SK-N-SH (cell line): ENCODE measurements at regions not wholly inside any gene's neighbourhood (a gene's known extent, or its start where the extent isn't known, plus 50 kb on each side); places are given as distances from the start of the nearest gene placed in this dataset.

ENCODE experiments used
- CTCF ChIA-PET: fragments of 300-600, 350-600 bp; formaldehyde crosslinking; extraction: SDS; loops from one replicate; lab custom pipeline; 2021; lab: Yijun Ruan, JAX
- POLR2A ChIA-PET: fragments of 350-600 bp; sonication (Branson Sonifier 250); formaldehyde crosslinking; extraction: SDS; loops from one replicate; lab custom pipeline; 2020; ENCODE audit warnings: antibody characterized with exemption, inconsistent platforms; lab: Yijun Ruan, JAX
- DNase-seq: peaks from one replicate; pipeline ENCODE4 v3.0.0; 2012
- H2AFZ ChIP-seq: fragments of 200-600 bp; sonication (generic); 2 replicates; pipeline ENCODE4 v1.8.1; 2016; ENCODE audit warnings: antibody characterized with exemption, mild to moderate bottlenecking, low read depth
- H3F3A ChIP-seq: fragments of 200-600 bp; sonication (generic); replicated peaks from 2 replicates; pipeline ENCODE3; 2016; ENCODE audit warnings: antibody characterized with exemption, mild to moderate bottlenecking; ENCODE audit not compliant: insufficient read depth
- H3K27ac ChIP-seq, 2 experiments: fragments of 200-500 bp in 1 of 2; fragments of 200-600 bp in 1 of 2; sonication (Bioruptor generic) in 1 of 2; sonication (generic), shearing (Covaris generic) in 1 of 2; 2 replicates each; pipeline versions ENCODE4 v1.5.1 to v1.6.1; 2014 to 2016; ENCODE audit warnings: low read depth in 2 of 2, inconsistent platforms in 1 of 2, low read length in 1 of 2, mild to moderate bottlenecking in 1 of 2, mixed read lengths in 1 of 2
- H3K27me3 ChIP-seq: fragments of 200-600 bp; sonication (generic), shearing (Covaris generic); 2 replicates; pipeline ENCODE4 v1.6.1; 2016; ENCODE audit warnings: mixed run types; ENCODE audit not compliant: insufficient read depth
- H3K36me3 ChIP-seq, 2 experiments: fragments of 200-500 bp in 1 of 2; fragments of 200-600 bp in 1 of 2; sonication (Bioruptor generic) in 1 of 2; sonication (generic) in 1 of 2; replicated peaks in 1 of 2; 2 replicates each; pipeline versions ENCODE3 to v1.5.1; 2014 to 2016; ENCODE audit warnings: low read length in 1 of 2, mild to moderate bottlenecking in 1 of 2; ENCODE audit not compliant: insufficient read depth in 2 of 2, control insufficient read depth in 1 of 2
- H3K4me1 ChIP-seq, 2 experiments: fragments of 200-500 bp in 1 of 2; fragments of 200-600 bp in 1 of 2; sonication (Bioruptor generic) in 1 of 2; sonication (generic), shearing (Covaris generic) in 1 of 2; 2 replicates each; pipeline versions ENCODE4 v1.5.1 to v1.6.1; 2014 to 2016; ENCODE audit warnings: low read depth in 1 of 2, low read length in 1 of 2, mixed run types in 1 of 2; ENCODE audit not compliant: insufficient read depth in 2 of 2, control insufficient read depth in 1 of 2
- H3K4me2 ChIP-seq: fragments of 200-600 bp; sonication (generic), shearing (Covaris generic); 2 replicates; pipeline ENCODE4 v1.6.1; 2017; ENCODE audit warnings: mixed run types
- H3K4me3 ChIP-seq, 2 experiments: fragments of 200-500 bp in 1 of 2; fragments of 200-600 bp in 1 of 2; sonication (Bioruptor generic) in 1 of 2; sonication (generic), shearing (Covaris generic) in 1 of 2; 2 replicates each; pipeline versions ENCODE4 v1.5.1 to v1.8.1; 2014 to 2016; ENCODE audit warnings: low read depth in 2 of 2, inconsistent platforms in 1 of 2, low read length in 1 of 2, mild to moderate bottlenecking in 1 of 2, mixed read lengths in 1 of 2, moderate library complexity in 1 of 2
- H3K79me2 ChIP-seq: fragments of 200-600 bp; sonication (generic); 2 replicates; pipeline ENCODE4 v1.8.1; 2017; ENCODE audit warnings: mild to moderate bottlenecking; ENCODE audit not compliant: insufficient read depth
- H3K9ac ChIP-seq: fragments of 200-600 bp; sonication (generic); 2 replicates; pipeline ENCODE4 v1.6.1; 2017; ENCODE audit warnings: mixed run types
- H3K9me2 ChIP-seq: fragments of 200-600 bp; sonication (generic); 2 replicates; pipeline ENCODE4 v1.6.1; 2017; ENCODE audit warnings: mixed run types
- H3K9me3 ChIP-seq: fragments of 200-600 bp; sonication (generic); 2 replicates; pipeline ENCODE4 v1.6.1; 2017; ENCODE audit warnings: mixed run types, mild to moderate bottlenecking, moderate library complexity
- H4K20me1 ChIP-seq: fragments of 200-600 bp; sonication (generic); 2 replicates; pipeline ENCODE4 v1.6.1; 2017; ENCODE audit warnings: mild to moderate bottlenecking, mixed run types; ENCODE audit not compliant: insufficient read depth
- EP300 ChIP-seq, 2 experiments: IDR thresholded peaks; 2 replicates each; pipeline versions ENCODE4 v1.4.0 to v1.6.1; 2012; ENCODE audit warnings: borderline replicate concordance in 1 of 2, low read depth in 1 of 2, low read length in 1 of 2
- FOSL2 ChIP-seq: IDR thresholded peaks from 2 replicates; pipeline ENCODE4 v1.4.0; 2012; ENCODE audit warnings: low read depth, mild to moderate bottlenecking, moderate library complexity, borderline replicate concordance
- GATA2 ChIP-seq: sonication (generic); formaldehyde crosslinking; IDR thresholded peaks from 2 replicates; pipeline ENCODE4 v1.5.0; 2020; ENCODE audit warnings: mild to moderate bottlenecking, missing genetic modification reagents
- JUND ChIP-seq: IDR thresholded peaks from 2 replicates; pipeline ENCODE4 v1.4.0; 2012
- MEF2A ChIP-seq: IDR thresholded peaks from 2 replicates; pipeline ENCODE4 v1.4.0; 2012; ENCODE audit warnings: low read depth, borderline replicate concordance
- NFIC ChIP-seq: IDR thresholded peaks from 2 replicates; pipeline ENCODE4 v1.4.0; 2012; ENCODE audit warnings: borderline replicate concordance
- RAD21 ChIP-seq: IDR thresholded peaks from 2 replicates; pipeline ENCODE4 v1.6.1; 2012; ENCODE audit warnings: mild to moderate bottlenecking, low read length
- RCOR1 ChIP-seq: fragments of 150-350 bp; IDR thresholded peaks from 2 replicates; pipeline ENCODE4 v1.6.1; 2017; ENCODE audit warnings: antibody characterized with exemption, low read length
- RXRA ChIP-seq: IDR thresholded peaks from 2 replicates; pipeline ENCODE4 v1.4.0; 2012; ENCODE audit warnings: low read depth, mild to moderate bottlenecking, borderline replicate concordance
- SIN3A ChIP-seq: IDR thresholded peaks from 2 replicates; pipeline ENCODE4 v1.6.1; 2012; ENCODE audit warnings: low read depth, mild to moderate bottlenecking, low read length, moderate library complexity, borderline replicate concordance
- SMC3 ChIP-seq: IDR thresholded peaks from 2 replicates; pipeline ENCODE4 v1.6.1; 2012; ENCODE audit warnings: low read depth, low read length, improper control_type of control experiment
- TAF1 ChIP-seq: IDR thresholded peaks from 2 replicates; pipeline ENCODE4 v1.6.1; 2012; ENCODE audit warnings: low read depth, mild to moderate bottlenecking, low read length, moderate library complexity, borderline replicate concordance
- TCF12 ChIP-seq: IDR thresholded peaks from 2 replicates; pipeline ENCODE4 v1.4.0; 2012
- YY1 ChIP-seq: IDR thresholded peaks from 2 replicates; pipeline ENCODE4 v1.4.0; 2012; ENCODE audit warnings: low read depth, mild to moderate bottlenecking
- WGBS: methylation state at CpG from one replicate; pipeline ENCODE4 v1.1.6; 2017; ENCODE audit warnings: low lambda C conversion rate; 5-methylcytosine and 5-hydroxymethylcytosine counted together
- TF ChIP-seq, protein P1 (sequence below): IDR thresholded peaks from 2 replicates; pipeline ENCODE4 v1.4.0; 2012; ENCODE audit warnings: low read depth, borderline replicate concordance

GRCh38 chr2:47295131-47295980, 73.8 kb upstream of the EPCAM start:
- no peaks in the 10 kb centered on the region for H3K36me3 ChIP-seq
- TF ChIP-seq, protein P1, sequence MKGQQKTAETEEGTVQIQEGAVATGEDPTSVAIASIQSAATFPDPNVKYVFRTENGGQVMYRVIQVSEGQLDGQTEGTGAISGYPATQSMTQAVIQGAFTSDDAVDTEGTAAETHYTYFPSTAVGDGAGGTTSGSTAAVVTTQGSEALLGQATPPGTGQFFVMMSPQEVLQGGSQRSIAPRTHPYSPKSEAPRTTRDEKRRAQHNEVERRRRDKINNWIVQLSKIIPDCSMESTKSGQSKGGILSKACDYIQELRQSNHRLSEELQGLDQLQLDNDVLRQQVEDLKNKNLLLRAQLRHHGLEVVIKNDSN, result no peak
- TF ChIP-seq YY1 (no peak), SMC3 (no peak)

GRCh38 chr2:47293976-47294375, 75.1 kb upstream of the EPCAM start:
- Histone ChIP-seq H3F3A (peaks cover 3% of the 10 kb centered on the region), H3K79me2 (no peaks in the 10 kb centered on the region), H2AFZ (no peak overlapping the region), H3K9ac (no peak overlapping the region), H3K36me3 (no peaks in the 10 kb centered on the region), H3K4me3 (no peak overlapping the region), H3K4me1 (no peaks in the 10 kb centered on the region), H4K20me1 (no peaks in the 10 kb centered on the region), H3K9me3 (no peaks in the 10 kb centered on the region), H3K4me2 (no peak overlapping the region), H3K9me2 (no peaks in the 10 kb centered on the region), H3K27ac (no peak overlapping the region), H3K27me3 (no peaks in the 10 kb centered on the region)
- DNase-seq, result no peak
- TF ChIP-seq RAD21, result no peak
- no peak for TF ChIP-seq TAF1
- no peak for TF ChIP-seq EP300 (IDR thresholded peaks at IDR 0.05; ENCODE audit: borderline replicate concordance in 1 of 2, low read depth in 1 of 2, low read length in 1 of 2)
- TF ChIP-seq RCOR1, result no peak
- no peak for TF ChIP-seq TCF12
- TF ChIP-seq GATA2, result no peak
- TF ChIP-seq FOSL2, result no peak
- no peak for TF ChIP-seq JUND
- TF ChIP-seq NFIC, result no peak
- no peak for TF ChIP-seq RXRA
- no peak for TF ChIP-seq MEF2A
- no peak for TF ChIP-seq SIN3A
- ChIA-PET POLR2A (no interaction called here), CTCF (no interaction called here)
- WGBS, result 95% methylated on average over 6 of the region's 6 CpGs

More at GRCh38 chr2:47295131-47295980, 73.8 kb upstream of the EPCAM start:
- Histone ChIP-seq H3K4me3 (no peak overlapping the region), H3K9ac (no peak overlapping the region), H3K9me3 (no peaks in the 10 kb centered on the region), H2AFZ (no peak overlapping the region), H3K27me3 (no peaks in the 10 kb centered on the region), H3K79me2 (no peaks in the 10 kb centered on the region), H3K4me1 (no peaks in the 10 kb centered on the region), H3K9me2 (no peaks in the 10 kb centered on the region), H3K27ac (no peak overlapping the region), H3K4me2 (no peak overlapping the region), H4K20me1 (no peaks in the 10 kb centered on the region), H3F3A (no peaks in the 10 kb centered on the region)
- ChIA-PET CTCF (interaction anchor here (0.5 to 1.2 kb wide), 4 partner anchors 9 to 207 kb away, joined by 3 to 6 read pairs (median 4); no protein-coding TSS in a partner anchor), POLR2A (no interaction called here)
- no peak for DNase-seq
- 81% methylated on average over 3 of the region's 3 CpGs for WGBS
